ENCODE measurements at regions not wholly inside any gene's neighbourhood (a gene's known extent, or its start where the extent isn't known, plus 50 kb on each side); places are given as distances from the start of the nearest gene placed in this dataset.
"Not testable (repeated sequence)": the region's sequence is repeated elsewhere in the genome, so short reads cannot be mapped to it uniquely, and the experiment has no call there.

DNA sequence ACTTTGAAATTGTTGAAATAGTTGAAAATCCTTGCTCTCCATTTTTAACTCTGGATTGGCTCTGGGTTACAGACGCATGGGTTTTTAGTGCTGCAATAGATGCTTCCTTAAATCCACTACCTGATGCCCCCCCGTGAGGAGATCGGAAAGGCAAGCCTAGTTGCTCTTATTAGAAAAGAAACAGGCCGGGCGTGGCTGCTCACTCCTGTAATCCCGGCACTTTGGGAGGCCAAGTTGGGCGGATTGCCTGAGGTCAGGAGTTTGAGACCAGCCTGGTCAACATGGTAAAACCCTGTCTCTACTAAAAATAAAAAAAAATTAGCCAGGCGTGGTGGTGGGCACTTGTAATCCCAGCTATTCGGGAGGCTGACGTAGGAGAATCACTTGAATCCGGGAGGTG, 202.0 kb upstream of the FOXK1 start:
- TF ChIP-seq, protein P1, sequence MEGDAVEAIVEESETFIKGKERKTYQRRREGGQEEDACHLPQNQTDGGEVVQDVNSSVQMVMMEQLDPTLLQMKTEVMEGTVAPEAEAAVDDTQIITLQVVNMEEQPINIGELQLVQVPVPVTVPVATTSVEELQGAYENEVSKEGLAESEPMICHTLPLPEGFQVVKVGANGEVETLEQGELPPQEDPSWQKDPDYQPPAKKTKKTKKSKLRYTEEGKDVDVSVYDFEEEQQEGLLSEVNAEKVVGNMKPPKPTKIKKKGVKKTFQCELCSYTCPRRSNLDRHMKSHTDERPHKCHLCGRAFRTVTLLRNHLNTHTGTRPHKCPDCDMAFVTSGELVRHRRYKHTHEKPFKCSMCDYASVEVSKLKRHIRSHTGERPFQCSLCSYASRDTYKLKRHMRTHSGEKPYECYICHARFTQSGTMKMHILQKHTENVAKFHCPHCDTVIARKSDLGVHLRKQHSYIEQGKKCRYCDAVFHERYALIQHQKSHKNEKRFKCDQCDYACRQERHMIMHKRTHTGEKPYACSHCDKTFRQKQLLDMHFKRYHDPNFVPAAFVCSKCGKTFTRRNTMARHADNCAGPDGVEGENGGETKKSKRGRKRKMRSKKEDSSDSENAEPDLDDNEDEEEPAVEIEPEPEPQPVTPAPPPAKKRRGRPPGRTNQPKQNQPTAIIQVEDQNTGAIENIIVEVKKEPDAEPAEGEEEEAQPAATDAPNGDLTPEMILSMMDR (conservative IDR thresholded peaks at IDR 0.05; ENCODE audit: low read length): not testable (repeated sequence)
- TF ChIP-seq EZH2phosphoT487 (IDR thresholded peaks at IDR 0.05; ENCODE audit: borderline replicate concordance, low read depth, low read length): not testable (repeated sequence)
